ENCODE measurements at regions not wholly inside any gene's neighbourhood (a gene's known extent, or its start where the extent isn't known, plus 50 kb on each side); places are given as distances from the start of the nearest gene placed in this dataset.
A peak's percentile ranks its signal among the peaks of the same experiment; 100 is the strongest.

DNA sequence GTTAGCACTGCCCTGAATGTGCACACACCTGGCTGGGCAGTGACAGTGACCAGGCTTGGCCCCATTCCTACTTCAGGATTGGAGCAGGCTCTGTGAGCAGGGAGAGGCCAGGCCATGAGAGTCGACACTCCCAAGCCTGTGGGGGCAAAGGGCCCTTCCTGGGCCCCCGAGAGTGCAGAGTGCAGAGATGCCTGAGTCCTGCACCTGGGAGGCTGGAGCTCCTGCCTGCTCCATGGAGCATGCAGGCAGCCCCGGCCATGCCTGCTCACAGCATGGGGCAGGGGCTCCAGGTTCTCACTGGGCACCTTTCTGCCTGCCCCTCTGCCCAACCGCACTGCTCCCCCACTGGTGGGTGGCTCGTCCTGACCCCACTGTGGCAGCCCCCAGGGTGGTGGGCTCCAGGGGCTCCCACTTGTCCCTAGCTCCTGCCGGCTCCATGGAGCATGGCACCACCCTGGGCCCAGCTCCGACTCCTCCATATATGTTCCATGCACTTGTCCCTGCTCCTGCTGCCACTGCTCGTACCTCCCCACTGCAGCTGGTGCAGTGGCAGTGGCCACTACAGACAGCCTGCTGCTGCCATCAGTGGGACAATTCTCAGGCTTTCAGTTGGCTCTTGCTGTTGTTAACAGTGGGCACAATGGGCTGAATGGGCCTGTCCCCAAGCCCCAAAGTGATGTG lies 282.0 kb downstream of the RPRM start:
- TF ChIP-seq EZH2 (optimal IDR thresholded peaks at IDR 0.05; ENCODE audit: low read depth, low read length), result no peak
- TF ChIP-seq, protein P1, sequence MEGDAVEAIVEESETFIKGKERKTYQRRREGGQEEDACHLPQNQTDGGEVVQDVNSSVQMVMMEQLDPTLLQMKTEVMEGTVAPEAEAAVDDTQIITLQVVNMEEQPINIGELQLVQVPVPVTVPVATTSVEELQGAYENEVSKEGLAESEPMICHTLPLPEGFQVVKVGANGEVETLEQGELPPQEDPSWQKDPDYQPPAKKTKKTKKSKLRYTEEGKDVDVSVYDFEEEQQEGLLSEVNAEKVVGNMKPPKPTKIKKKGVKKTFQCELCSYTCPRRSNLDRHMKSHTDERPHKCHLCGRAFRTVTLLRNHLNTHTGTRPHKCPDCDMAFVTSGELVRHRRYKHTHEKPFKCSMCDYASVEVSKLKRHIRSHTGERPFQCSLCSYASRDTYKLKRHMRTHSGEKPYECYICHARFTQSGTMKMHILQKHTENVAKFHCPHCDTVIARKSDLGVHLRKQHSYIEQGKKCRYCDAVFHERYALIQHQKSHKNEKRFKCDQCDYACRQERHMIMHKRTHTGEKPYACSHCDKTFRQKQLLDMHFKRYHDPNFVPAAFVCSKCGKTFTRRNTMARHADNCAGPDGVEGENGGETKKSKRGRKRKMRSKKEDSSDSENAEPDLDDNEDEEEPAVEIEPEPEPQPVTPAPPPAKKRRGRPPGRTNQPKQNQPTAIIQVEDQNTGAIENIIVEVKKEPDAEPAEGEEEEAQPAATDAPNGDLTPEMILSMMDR (IDR thresholded peaks at IDR 0.05; ENCODE audit: low read length), result no peak
- TF ChIP-seq EZH2phosphoT487 (IDR thresholded peaks at IDR 0.05; ENCODE audit: low read length), result no peak
- peaks cover 4% of the 10 kb centered on the region; the same call in 1 of the 2 replicates for H3F3A ChIP-seq (ENCODE audit: insufficient read depth, low read length)
- no peaks in the 10 kb centered on the region for H3K9me3 ChIP-seq (replicated peaks; ENCODE audit: insufficient read depth, low read length)
- H3K4me3 ChIP-seq (ENCODE audit: low read length), result no peak overlapping the region
- no peaks in the 10 kb centered on the region for H3K36me3 ChIP-seq (replicated peaks; ENCODE audit: insufficient read depth, low read length)
- H3K79me2 ChIP-seq (ENCODE audit: low read length), result peaks cover 96% of the 10 kb centered on the region
- H4K20me1 ChIP-seq (ENCODE audit: insufficient read depth, low read length), result peaks cover 82% of the 10 kb centered on the region
- H3K9me2 ChIP-seq (replicated peaks; ENCODE audit: insufficient read depth, low read length), result no peaks in the 10 kb centered on the region
- H3K27me3 ChIP-seq (replicated peaks; ENCODE audit: insufficient read depth, low read length), result no peaks in the 10 kb centered on the region
- no peak overlapping the region for H3K27ac ChIP-seq (ENCODE audit: low read length)
- no peak for DNase-seq
- no peaks in the 10 kb centered on the region for H3K4me1 ChIP-seq (ENCODE audit: low read length)
- no peak overlapping the region for H3K4me2 ChIP-seq (ENCODE audit: low read depth, low read length)
- H2AFZ ChIP-seq (ENCODE audit: low read length), result no peak overlapping the region
- no peak overlapping the region for H3K9ac ChIP-seq (ENCODE audit: low read length)

DNA sequence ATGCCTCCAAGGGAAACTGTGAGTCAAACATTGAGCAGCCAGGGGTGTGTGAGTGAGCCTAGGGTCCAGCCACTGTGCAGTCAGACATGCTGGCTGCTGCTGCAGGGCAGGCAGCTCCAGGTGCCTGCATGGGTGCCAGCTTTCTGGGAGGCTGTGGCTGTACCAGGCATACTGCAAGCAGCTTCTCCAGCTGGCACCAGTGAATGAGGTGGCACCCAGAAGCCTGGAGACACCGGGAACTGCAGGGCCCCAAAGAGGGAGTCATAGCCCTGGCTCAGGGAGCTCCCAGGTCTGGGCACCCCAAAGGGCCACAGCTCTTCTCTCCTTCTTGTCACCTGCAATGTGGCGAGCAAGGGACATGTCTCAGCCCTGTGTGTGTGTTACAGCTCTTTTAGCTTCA lies 283.2 kb downstream of the RPRM start:
- no peak overlapping the region for H3K27ac ChIP-seq (ENCODE audit: low read length)
- no peaks in the 10 kb centered on the region for H3K9me3 ChIP-seq (replicated peaks; ENCODE audit: insufficient read depth, low read length)
- TF ChIP-seq, protein P1 (IDR thresholded peaks at IDR 0.05; ENCODE audit: low read length), result no peak
- no peak for TF ChIP-seq EZH2 (optimal IDR thresholded peaks at IDR 0.05; ENCODE audit: low read depth, low read length)
- TF ChIP-seq EZH2phosphoT487 (IDR thresholded peaks at IDR 0.05; ENCODE audit: low read length), result no peak
- H3K9ac ChIP-seq (ENCODE audit: low read length), result no peak overlapping the region
- H2AFZ ChIP-seq (ENCODE audit: low read length), result no peak overlapping the region
- no peaks in the 10 kb centered on the region for H3K36me3 ChIP-seq (replicated peaks; ENCODE audit: insufficient read depth, low read length)
- no peaks in the 10 kb centered on the region for H3K27me3 ChIP-seq (replicated peaks; ENCODE audit: insufficient read depth, low read length)
- peaks cover 96% of the 10 kb centered on the region for H3K79me2 ChIP-seq (ENCODE audit: low read length)
- peaks cover 4% of the 10 kb centered on the region; the same call in 1 of the 2 replicates for H3F3A ChIP-seq (ENCODE audit: insufficient read depth, low read length)
- DNase-seq, result no peak
- no peaks in the 10 kb centered on the region for H3K4me1 ChIP-seq (ENCODE audit: low read length)
- H4K20me1 ChIP-seq (ENCODE audit: insufficient read depth, low read length), result peaks cover 86% of the 10 kb centered on the region
- no peaks in the 10 kb centered on the region for H3K9me2 ChIP-seq (replicated peaks; ENCODE audit: insufficient read depth, low read length)
- H3K4me2 ChIP-seq (ENCODE audit: low read depth, low read length), result no peak overlapping the region
- H3K4me3 ChIP-seq (ENCODE audit: low read length), result no peak overlapping the region

DNA sequence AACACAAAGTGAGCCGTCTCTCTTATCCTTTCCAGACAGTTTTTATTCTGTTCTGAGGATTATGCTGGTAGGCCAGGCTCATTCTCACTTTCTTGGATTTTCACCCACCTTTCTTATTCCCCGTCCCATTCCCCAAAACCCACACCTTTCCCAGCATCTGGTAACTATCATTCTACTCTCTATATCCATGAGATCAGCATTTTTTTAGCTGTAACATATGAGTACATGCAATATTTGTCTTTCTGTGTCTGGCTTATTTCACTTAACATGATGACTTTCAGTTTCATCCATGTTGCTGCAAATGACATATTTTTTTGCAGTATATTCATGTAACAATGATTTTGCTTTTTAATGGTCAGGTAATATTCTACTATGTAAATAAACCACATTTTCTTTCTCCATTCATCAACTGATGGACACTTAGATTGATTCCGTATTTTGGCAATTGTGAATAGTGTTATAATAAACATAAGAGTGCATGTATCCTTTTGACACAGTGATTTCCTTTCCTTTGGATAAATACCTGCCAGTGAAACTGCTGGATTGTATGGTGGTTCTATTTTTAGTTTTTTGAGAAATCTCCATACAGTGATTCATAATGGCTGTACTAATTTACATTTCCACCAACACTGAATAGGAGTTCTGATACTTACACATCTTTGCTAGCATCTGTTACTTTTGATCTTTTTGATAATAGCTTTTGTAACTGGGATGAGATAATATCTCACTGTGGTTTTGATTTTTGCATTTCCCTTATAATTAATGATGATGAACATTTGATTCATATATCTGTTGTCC lies 289.3 kb downstream of the RPRM start:
- peaks cover 67% of the 10 kb centered on the region for H4K20me1 ChIP-seq (ENCODE audit: insufficient read depth, low read length)
- H3K4me2 ChIP-seq (ENCODE audit: low read depth, low read length), result peak overlapping the region; percentile 13; the same call in 1 of the 2 replicates
- H3K27ac ChIP-seq (ENCODE audit: low read length), result no peak overlapping the region
- TF ChIP-seq EZH2 (optimal IDR thresholded peaks at IDR 0.05; ENCODE audit: low read depth, low read length) (no peak), EZH2phosphoT487 (IDR thresholded peaks at IDR 0.05; ENCODE audit: low read length) (no peak)
- TF ChIP-seq, protein P1 (IDR thresholded peaks at IDR 0.05; ENCODE audit: low read length), result no peak
- peak; percentile 24 for DNase-seq
- H3K27me3 ChIP-seq (replicated peaks; ENCODE audit: insufficient read depth, low read length), result no peaks in the 10 kb centered on the region
- H3K36me3 ChIP-seq (replicated peaks; ENCODE audit: insufficient read depth, low read length), result no peaks in the 10 kb centered on the region; the same call in 1 of the 2 replicates
- H3K9ac ChIP-seq (ENCODE audit: low read length), result no peak overlapping the region
- peaks cover 12% of the 10 kb centered on the region; the same call in 1 of the 2 replicates for H3K4me1 ChIP-seq (ENCODE audit: low read length)
- peaks cover 93% of the 10 kb centered on the region for H3K79me2 ChIP-seq (ENCODE audit: low read length)
- H3K9me2 ChIP-seq (replicated peaks; ENCODE audit: insufficient read depth, low read length), result no peaks in the 10 kb centered on the region
- no peak overlapping the region for H2AFZ ChIP-seq (ENCODE audit: low read length)
- H3K9me3 ChIP-seq (replicated peaks; ENCODE audit: insufficient read depth, low read length), result no peaks in the 10 kb centered on the region
- no peaks in the 10 kb centered on the region for H3F3A ChIP-seq (ENCODE audit: insufficient read depth, low read length)
- H3K4me3 ChIP-seq (ENCODE audit: low read length), result no peak overlapping the region

All from MM.1S (cell line).